ENCODE measurements at regions not wholly inside any gene's neighbourhood (a gene's known extent, or its start where the extent isn't known, plus 50 kb on each side); places are given as distances from the start of the nearest gene placed in this dataset.
A peak's percentile ranks its signal among the peaks of the same experiment; 100 is the strongest.

DNA sequence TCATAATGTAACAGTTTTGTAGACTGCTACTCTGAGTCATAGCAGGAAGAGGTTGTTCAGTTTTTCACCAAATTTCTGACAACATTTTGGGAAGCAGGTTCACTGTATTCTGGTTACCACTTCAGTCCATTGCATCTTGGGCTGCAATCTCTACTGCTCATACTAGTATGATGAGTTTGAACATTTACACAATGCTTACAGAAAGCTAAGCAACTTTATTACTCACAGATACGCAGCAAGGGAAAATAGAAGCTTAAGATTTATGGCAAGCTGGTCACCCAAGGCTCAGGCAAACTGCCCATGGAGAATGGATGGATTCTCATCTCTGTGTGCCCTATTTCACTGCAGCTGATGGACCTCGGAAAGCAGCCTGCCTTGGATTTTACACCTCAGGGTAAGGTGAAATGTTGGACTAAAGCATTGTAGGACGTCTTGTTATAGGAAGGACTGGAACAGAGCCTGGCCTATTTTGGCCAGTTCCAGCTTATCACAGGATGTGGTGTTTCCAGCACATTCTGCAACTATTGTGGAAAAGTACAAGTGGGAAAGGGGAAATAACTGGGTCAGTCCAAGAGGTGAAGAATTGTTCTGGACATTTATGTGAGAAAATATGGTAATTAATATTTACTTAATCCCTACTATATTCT, 887.1 kb upstream of the AGA start:
- intact Hi-C loops (cut with DNase I) = no loop called here
- no peak for FAIRE-seq
- no peak for DNase-seq
- Histone ChIP-seq H3K4me1 (ENCODE audit: control insufficient read depth in 2 of 3, insufficient read depth in 2 of 3, low read depth in 1 of 3, low read length in 3 of 3) (no peaks in the 10 kb centered on the region), H3K36me3 (ENCODE audit: control insufficient read depth in 2 of 3, insufficient read depth in 3 of 3, low read length in 3 of 3) (no peaks in the 10 kb centered on the region), H3K9ac (ENCODE audit: low read length in 3 of 3) (no peak overlapping the region), H3K9me3 (ENCODE audit: control insufficient read depth in 2 of 3, insufficient read depth in 1 of 3, low read length in 3 of 3) (no peaks in the 10 kb centered on the region), H3K27ac (ENCODE audit: low read depth in 2 of 2, low read length in 2 of 2) (no peak overlapping the region), H3K4me3 (ENCODE audit: low read length in 3 of 3) (no peak overlapping the region), H3K27me3 (ENCODE audit: control insufficient read depth, insufficient read depth, low read length) (no peaks in the 10 kb centered on the region)
- no peak for TF ChIP-seq CTCF (IDR thresholded peaks at IDR 0.05; ENCODE audit: borderline replicate concordance, extremely low read depth, insufficient read depth)

DNA sequence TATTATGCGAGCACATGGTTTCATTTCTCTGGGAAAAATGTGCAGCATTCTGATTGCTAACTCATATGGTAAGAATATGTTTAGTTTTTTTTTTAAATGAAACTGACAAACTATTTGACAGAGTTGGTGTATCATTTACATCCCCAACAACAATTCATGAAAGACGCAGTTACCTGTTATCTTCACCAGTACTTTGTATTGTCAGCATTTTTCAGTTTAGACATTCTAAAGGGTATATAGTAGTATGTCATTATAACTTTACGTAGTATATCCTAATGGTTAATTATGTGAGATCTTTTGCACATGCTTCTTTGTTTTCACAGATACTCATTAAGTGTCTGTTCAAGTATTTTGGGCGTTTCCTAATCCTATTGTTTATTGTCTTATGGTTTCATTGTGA, 891.1 kb upstream of the AGA start:
- H3K27me3 ChIP-seq (ENCODE audit: control insufficient read depth, insufficient read depth, low read length) = no peaks in the 10 kb centered on the region
- H3K27ac ChIP-seq (ENCODE audit: low read depth in 2 of 2, low read length in 2 of 2) = no peak overlapping the region
- no peaks in the 10 kb centered on the region for H3K36me3 ChIP-seq (ENCODE audit: control insufficient read depth in 2 of 3, insufficient read depth in 3 of 3, low read length in 3 of 3)
- no peak overlapping the region for H3K9ac ChIP-seq (ENCODE audit: low read length in 3 of 3)
- FAIRE-seq = no peak
- no peaks in the 10 kb centered on the region for H3K9me3 ChIP-seq (ENCODE audit: control insufficient read depth in 2 of 3, insufficient read depth in 1 of 3, low read length in 3 of 3)
- no peak for DNase-seq
- H3K4me1 ChIP-seq (ENCODE audit: control insufficient read depth in 2 of 3, insufficient read depth in 2 of 3, low read depth in 1 of 3, low read length in 3 of 3) = no peaks in the 10 kb centered on the region
- no peak for TF ChIP-seq CTCF (IDR thresholded peaks at IDR 0.05; ENCODE audit: borderline replicate concordance, extremely low read depth, insufficient read depth)
- H3K4me3 ChIP-seq (ENCODE audit: low read length in 3 of 3) = no peak overlapping the region
- intact Hi-C loops (cut with DNase I) = no loop called here

GRCh38 chr4:178339769-178340168, 897.5 kb upstream of the AGA start:
- Histone ChIP-seq H3K9ac (ENCODE audit: low read length in 3 of 3) (no peak overlapping the region), H3K27ac (ENCODE audit: low read depth in 2 of 2, low read length in 2 of 2) (no peak overlapping the region), H3K4me1 (ENCODE audit: control insufficient read depth in 2 of 3, insufficient read depth in 2 of 3, low read depth in 1 of 3, low read length in 3 of 3) (no peaks in the 10 kb centered on the region), H3K9me3 (ENCODE audit: control insufficient read depth in 2 of 3, insufficient read depth in 1 of 3, low read length in 3 of 3) (no peaks in the 10 kb centered on the region), H3K4me3 (ENCODE audit: low read length in 3 of 3) (no peak overlapping the region), H3K36me3 (ENCODE audit: control insufficient read depth in 2 of 3, insufficient read depth in 3 of 3, low read length in 3 of 3) (no peaks in the 10 kb centered on the region), H3K27me3 (ENCODE audit: control insufficient read depth, insufficient read depth, low read length) (no peaks in the 10 kb centered on the region)
- FAIRE-seq (no peak), DNase-seq (peak in 1 of 5 donors; percentile 8)
- intact Hi-C loops (cut with DNase I) = no loop called here
- no peak for TF ChIP-seq CTCF (IDR thresholded peaks at IDR 0.05; ENCODE audit: borderline replicate concordance, extremely low read depth, insufficient read depth)

DNA sequence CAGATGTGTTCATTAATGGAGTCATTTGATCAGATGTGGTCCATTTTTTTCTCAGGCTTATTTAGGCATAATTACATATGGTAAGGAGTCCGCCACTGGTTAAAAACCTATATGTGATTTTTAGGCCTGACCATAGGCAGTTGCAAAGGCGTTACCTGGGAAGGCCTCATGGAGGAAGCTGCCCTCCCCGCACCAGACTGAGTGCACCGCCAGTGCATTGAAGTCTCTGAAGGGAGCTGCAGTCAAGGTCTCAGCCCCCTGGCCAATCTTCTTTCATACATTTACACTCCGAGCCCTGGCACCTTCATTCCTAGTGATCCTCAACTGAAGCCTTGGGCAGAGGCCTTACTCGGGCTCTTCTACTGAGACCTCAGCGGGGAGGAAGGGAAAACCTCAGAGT, 898.2 kb upstream of the AGA start:
- DNase-seq = no peak
- Histone ChIP-seq H3K36me3 (ENCODE audit: control insufficient read depth in 2 of 3, insufficient read depth in 3 of 3, low read length in 3 of 3) (no peaks in the 10 kb centered on the region), H3K27ac (ENCODE audit: low read depth in 2 of 2, low read length in 2 of 2) (no peak overlapping the region), H3K9ac (ENCODE audit: low read length in 3 of 3) (no peak overlapping the region), H3K4me1 (ENCODE audit: control insufficient read depth in 2 of 3, insufficient read depth in 2 of 3, low read depth in 1 of 3, low read length in 3 of 3) (no peaks in the 10 kb centered on the region), H3K9me3 (ENCODE audit: control insufficient read depth in 2 of 3, insufficient read depth in 1 of 3, low read length in 3 of 3) (no peaks in the 10 kb centered on the region), H3K27me3 (ENCODE audit: control insufficient read depth, insufficient read depth, low read length) (no peaks in the 10 kb centered on the region), H3K4me3 (ENCODE audit: low read length in 3 of 3) (no peak overlapping the region)
- intact Hi-C loops (cut with DNase I) = no loop called here
- no peak for FAIRE-seq
- no peak for TF ChIP-seq CTCF (IDR thresholded peaks at IDR 0.05; ENCODE audit: borderline replicate concordance, extremely low read depth, insufficient read depth)

Measured in kidney (tissue), 13 donors.